Head of caudate nucleus (tissue), 42 donors: ENCODE measurements at regions not wholly inside any gene's neighbourhood (a gene's known extent, or its start where the extent isn't known, plus 50 kb on each side); places are given as distances from the start of the nearest gene placed in this dataset.
A peak's percentile ranks its signal among the peaks of the same experiment; 100 is the strongest.

ENCODE experiments used
- DNase-seq, 42 donors: peaks; one replicate each; pipeline versions ENCODE4 v3.0.0 to v3.0.0-alpha.2; 2020 to 2021; ENCODE audit warnings: mixed read lengths in 7 of 42
- intact Hi-C: fragments of 100-400 bp; cut with DNase I; formaldehyde crosslinking; loops from one replicate; pipeline ENCODE4 v1.15.0; 2022

DNA sequence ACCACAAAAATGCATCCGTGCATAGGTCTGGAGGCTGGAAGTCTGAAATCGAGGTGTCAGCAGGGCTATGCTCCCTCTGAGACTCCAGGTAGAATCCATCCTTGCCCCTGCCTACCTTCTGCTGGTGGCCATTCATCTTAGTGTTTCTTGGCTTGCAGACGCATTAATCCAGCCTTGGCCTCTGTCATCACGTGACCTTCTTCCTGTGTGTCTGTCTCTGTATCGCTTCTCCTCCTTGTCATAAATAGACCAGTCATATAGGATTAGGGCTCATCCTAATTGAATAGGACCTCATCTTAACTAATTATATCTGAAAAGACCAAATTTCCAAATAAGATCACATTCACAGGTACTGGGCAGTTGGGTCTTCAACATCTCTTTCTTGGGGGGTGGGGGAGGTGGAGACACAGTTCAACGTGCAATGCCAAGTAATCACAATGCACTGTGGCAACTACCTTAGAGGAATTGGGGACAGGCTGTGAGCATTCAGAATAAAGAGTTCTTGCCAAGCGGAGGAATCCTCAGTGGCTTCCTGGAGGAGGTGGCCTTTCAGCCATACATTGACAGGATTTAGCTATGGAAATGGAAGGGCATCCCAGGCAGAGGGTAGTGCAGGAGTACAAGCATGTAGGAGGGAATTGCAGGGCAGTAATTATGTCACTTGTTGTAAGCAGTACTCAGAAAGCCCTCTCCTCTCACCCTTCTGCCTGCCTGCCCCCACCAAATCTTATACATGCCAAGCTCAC lies 96.2 kb upstream of the SYT13 start:
- intact Hi-C loops: no loop called here
- no peak for DNase-seq

DNA sequence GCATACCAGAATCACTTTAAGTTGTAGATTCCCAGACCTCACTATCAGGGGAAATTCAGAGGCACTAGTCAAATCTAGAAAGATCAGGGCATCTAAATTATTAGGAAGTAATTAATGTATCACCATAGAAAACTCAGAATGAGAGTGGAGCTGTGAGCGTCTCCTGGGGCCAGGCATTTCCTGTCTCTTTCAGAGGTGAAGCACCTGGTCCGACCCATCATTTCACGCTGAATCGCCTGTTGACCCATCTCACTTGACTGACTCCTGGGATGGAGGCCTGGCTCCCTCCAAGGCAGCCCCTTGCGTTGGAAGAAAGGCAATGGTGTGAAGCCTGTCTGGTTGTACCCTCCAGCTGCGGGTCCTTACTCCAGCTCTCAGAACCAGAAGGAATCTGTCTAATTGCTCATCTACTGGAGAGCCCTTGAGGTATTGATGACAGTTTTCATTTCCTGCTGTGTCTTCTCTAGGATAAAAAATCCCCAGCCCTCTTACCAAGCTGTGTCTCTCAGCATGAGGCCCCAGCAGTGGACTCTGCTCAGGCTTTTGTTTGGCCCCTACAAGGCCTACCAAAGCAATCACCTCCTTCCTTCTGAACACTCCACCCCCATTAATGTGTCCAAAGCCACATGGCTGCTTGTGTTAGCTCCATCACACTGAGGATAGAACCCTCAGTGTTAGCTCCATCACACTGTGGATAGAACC lies 93.2 kb upstream of the SYT13 start:
- intact Hi-C loops: loop anchor here (10.0 kb wide), 1 partner anchor 285 kb away; the partner anchor contains the start of gene CHST1

DNA sequence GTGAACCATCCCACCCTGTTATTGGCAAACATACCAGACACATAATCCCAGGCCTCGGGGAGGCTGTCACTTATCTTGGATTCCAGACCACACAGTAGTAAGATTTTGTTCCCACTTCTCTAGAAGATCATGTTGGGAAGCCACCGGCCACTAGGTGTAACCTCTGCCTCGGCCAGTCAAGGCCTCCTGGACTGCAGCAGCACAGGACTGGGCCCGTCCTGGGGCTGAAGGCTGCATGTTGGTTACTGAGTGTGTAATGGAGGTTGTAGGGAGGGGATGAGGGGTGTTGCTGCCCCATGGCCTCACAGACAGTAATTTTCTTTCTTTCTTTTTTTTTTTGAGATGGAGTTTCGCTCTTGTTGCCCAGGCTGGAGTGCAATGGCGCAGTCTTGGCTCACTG lies 92.4 kb upstream of the SYT13 start:
- intact Hi-C loops: loop anchor here (10.0 kb wide), 1 partner anchor 286 kb away; the partner anchor contains the start of gene CHST1

More for the DNA sequence above, 93.2 kb upstream of the SYT13 start:
- no peak for DNase-seq

GRCh38 chr11:45374653-45375059 lies 88.5 kb upstream of the SYT13 start:
- intact Hi-C loops: loop anchor here (5.0 to 10.0 kb wide), 2 partner anchors 290 to 393 kb away; partner anchors contain the start of gene CHST1
- no peak for DNase-seq

More for the DNA sequence above, 92.4 kb upstream of the SYT13 start:
- DNase-seq: no peak

DNA sequence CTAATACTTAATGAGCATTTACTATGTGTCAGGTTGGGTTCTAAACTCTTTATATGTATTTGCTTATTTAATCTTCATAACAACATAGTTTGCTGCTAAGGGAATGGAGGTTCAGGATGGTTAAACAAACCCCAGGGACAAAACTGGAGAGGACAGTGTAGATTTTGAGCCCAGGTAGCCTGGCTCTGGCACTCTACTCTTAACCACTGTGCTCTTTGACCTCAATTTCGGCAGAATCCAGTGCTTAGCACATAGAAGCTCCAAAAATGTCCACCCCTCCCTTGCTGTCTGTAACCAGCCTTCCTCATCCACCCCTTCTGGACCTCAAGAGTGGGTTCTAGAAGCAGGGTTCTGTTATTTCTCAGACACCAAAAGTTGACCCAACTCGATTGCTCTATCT lies 88.0 kb upstream of the SYT13 start:
- intact Hi-C loops: loop anchor here (5.0 to 10.0 kb wide), 2 partner anchors 291 to 393 kb away; partner anchors contain the start of gene CHST1
- no peak for DNase-seq

- intact Hi-C loops: loop anchor here (5.0 to 10.0 kb wide), 2 partner anchors 291 to 394 kb away; partner anchors contain the start of gene CHST1
- peak in 2 of 42 donors; percentile 7 to 8 for DNase-seq
These were observed 87.4 kb upstream of the SYT13 start for GRCh38 chr11:45373506-45374035.

DNA sequence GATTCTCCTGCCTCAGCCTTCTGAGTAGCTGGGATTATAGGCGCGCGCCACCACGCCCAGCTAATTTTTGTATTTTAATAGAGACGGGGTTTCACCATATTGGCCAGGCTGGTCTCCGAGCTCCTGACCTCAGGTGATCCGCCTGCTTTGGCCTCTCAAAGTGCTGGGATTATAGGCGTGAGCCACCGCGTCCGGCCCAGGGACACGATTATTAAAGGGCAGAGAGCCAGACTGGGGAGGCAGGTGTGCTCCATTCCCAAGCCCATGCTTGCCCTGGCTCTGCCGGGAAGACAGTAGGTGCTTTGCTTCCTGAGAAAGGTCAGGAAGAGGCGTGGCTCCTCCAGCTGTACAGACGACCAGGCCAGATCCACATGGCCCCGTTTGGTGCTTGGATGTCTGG lies 86.3 kb upstream of the SYT13 start:
- intact Hi-C loops: loop anchor here (5.0 to 10.0 kb wide), 2 partner anchors 292 to 395 kb away; partner anchors contain the start of gene CHST1
- peak in 1 of 42 donors; percentile 30 for DNase-seq

- intact Hi-C loops: loop anchor here (5.0 to 10.0 kb wide), 2 partner anchors 293 to 396 kb away; partner anchors contain the start of gene CHST1
- DNase-seq: peak; percentile 76 to 95 (median 87)
These were observed 85.3 kb upstream of the SYT13 start for GRCh38 chr11:45371251-45372115.

- DNase-seq: peak in 2 of 42 donors; percentile 12 to 35
- intact Hi-C loops: no loop called here
These were observed 83.2 kb upstream of the SYT13 start for GRCh38 chr11:45369313-45369712.

DNA sequence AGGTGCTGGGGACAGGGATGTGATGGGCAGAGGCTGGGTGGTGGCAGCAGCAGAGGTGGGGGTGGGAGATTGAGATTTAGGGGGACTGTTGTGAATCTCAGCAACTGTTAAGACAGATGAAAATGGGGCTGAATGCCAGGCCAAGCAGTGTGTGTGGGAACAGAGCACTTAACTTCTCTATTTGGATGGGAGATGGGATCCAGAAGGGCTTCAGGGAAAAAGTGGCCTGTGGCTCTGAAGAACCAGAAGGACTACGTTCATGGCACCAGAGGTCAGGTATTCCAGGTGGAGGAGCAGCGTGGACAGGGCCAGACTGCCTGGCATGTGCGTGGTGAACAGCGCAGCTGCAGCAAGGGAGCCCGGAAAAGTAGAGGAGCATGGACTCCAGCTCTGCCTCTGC lies 82.6 kb upstream of the SYT13 start:
- intact Hi-C loops: no loop called here
- DNase-seq: peak in 1 of 42 donors; percentile 15

DNA sequence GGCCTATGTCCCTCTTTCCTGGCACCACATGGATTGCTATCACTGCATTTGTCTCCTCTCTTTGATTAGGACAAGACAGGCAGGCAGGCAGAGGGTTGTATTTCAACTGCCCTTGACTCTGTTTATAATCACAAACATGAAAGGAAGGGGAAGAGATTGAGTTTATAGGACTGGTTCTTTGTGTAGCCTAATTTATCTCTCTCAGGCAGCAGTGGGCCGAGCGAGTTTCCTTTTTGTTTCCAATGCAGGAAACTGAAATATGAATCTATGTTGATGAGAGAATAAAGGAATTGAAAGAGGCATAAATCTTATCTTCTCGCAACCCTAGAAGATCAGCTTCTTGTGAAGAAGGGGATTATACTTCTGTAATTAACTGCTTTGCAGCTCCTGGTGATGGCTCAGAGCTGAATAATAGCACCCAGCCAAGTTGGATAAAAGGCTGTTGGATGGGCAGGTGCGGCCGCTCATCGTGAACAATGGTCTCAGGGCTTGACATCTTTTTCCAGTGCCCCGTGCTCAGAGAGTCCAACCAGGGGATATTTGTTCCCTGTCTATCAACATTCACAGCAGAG lies 80.6 kb upstream of the SYT13 start:
- no peak for DNase-seq
- intact Hi-C loops: no loop called here

GRCh38 chr11:45365961-45366618 lies 79.9 kb upstream of the SYT13 start:
- intact Hi-C loops: no loop called here
- DNase-seq: peak in 36 of 42 donors; percentile 17 to 81 (median 44)

DNA sequence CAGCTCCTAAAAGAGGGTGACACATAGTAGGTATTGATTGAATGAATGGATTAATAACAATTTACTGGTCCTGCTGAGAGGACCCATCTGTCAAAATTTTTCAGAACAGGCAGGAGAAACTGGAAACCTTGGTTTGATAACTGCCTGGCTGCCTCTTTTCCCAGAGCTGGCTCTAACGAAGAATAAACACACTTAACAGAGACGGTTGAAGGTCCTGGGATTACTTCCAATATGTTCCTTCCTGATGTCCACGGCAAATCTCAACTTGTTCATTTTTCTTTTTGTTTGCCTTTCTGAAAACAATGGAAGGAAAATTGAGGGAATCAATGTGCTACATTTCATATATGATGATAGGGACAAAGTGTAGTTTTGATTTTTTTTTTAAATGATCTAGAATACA lies 76.5 kb upstream of the SYT13 start:
- intact Hi-C loops: no loop called here
- peak in 1 of 42 donors; percentile 10 for DNase-seq

- no peak for DNase-seq
- intact Hi-C loops: no loop called here
These were observed 75.4 kb upstream of the SYT13 start for GRCh38 chr11:45361551-45361950.

DNA sequence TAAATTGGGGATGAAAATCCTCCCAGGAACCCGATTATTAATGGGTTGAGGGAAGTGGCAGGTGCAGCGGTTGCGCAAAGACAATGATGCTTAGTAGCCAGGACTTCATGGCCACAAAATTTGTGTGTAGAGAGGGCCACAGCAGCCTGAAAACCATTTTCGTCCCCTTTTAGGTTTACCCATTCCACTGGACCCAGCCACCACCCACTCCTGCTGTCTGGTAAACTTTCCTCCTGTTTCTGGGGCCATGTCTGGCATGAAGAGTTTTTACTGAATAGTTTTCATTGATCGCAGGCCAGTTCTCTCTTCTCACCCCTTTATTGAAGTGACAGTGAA lies 69.5 kb upstream of the SYT13 start:
- intact Hi-C loops: no loop called here
- DNase-seq: peak in 2 of 42 donors; percentile 18 to 50

GRCh38 chr11:45354976-45355705 lies 69.0 kb upstream of the SYT13 start:
- DNase-seq: peak; percentile 78 to 95 (median 88)
- intact Hi-C loops: no loop called here

DNA sequence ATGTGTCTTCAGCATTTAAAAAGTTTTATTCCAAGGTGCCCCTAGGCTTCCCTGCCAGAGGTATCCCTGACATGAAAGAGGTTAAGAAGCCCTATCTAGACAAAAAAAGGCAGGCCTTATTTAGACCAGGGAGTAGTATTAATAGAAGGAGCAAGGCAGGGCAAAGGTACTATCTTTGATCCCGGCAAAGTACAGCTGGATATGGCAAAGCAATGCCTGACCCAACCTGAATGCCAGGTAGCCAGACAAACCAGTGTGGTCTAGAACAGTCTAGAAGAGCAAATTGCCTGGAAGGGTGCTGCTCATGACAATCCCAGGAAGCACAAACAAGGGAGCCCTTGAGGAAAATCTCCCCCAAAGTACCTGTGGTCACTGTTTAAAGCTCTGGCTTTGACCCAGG lies 62.6 kb upstream of the SYT13 start:
- DNase-seq: peak in 1 of 42 donors; percentile 1
- intact Hi-C loops: no loop called here
